CD4-positive, alpha-beta T cell (primary cell): ENCODE measurements at regions not wholly inside any gene's neighbourhood (a gene's known extent, or its start where the extent isn't known, plus 50 kb on each side); places are given as distances from the start of the nearest gene placed in this dataset.

Experiments used
- ATAC-seq: fragments of 200-7000 bp; cut with Tn5 transposase; one replicate; pipeline ENCODE4 v1.10.0; 2022; ENCODE audit warnings: mild to moderate bottlenecking; ENCODE audit not compliant: poor library complexity
- CTCF ChIA-PET: fragments of 350-600 bp; sonication (Branson Sonifier 250); formaldehyde crosslinking; loops from one replicate; lab custom pipeline; 2021; ENCODE audit warnings: antibody characterized with exemption, inconsistent platforms; lab: Charles Lee
- POLR2A ChIA-PET: fragments of 350-600 bp; sonication (Branson Sonifier 250); formaldehyde crosslinking; loops from one replicate; lab custom pipeline; 2021; ENCODE audit warnings: antibody characterized with exemption, inconsistent platforms; lab: Charles Lee
- DNase-seq, 14 experiments: peaks; one replicate each; pipeline ENCODE4 v3.0.0-alpha.2; 2013 to 2020; ENCODE audit warnings: mixed read lengths in 2 of 14
- H3K27ac ChIP-seq, 2 donors: one replicate each; pipeline versions ENCODE4 v1.5.1 to v1.7.0; 2013; ENCODE audit warnings: low read length in 2 of 2, low read depth in 1 of 2, mild to moderate bottlenecking in 1 of 2
- H3K27me3 ChIP-seq, 2 experiments: 1 replicate in 1 of 2; 2 replicates in 1 of 2; pipeline versions ENCODE4 v1.6.1 to v1.7.0; 2013; ENCODE audit warnings: low read length in 2 of 2, control low read depth in 1 of 2, mild to moderate bottlenecking in 1 of 2, moderate library complexity in 1 of 2; ENCODE audit not compliant: insufficient read depth in 2 of 2, control insufficient read depth in 1 of 2
- H3K36me3 ChIP-seq: one replicate; pipeline ENCODE4 v1.6.1; 2013; ENCODE audit warnings: low read length, control low read depth; ENCODE audit not compliant: insufficient read depth
- H3K4me1 ChIP-seq: one replicate; pipeline ENCODE4 v1.6.1; 2013; ENCODE audit warnings: low read length, control low read depth; ENCODE audit not compliant: insufficient read depth
- H3K4me3 ChIP-seq: one replicate; pipeline ENCODE4 v1.5.1; 2013; ENCODE audit warnings: mild to moderate bottlenecking, low read length, moderate library complexity
- H3K9me3 ChIP-seq, 2 experiments: 1 replicate in 1 of 2; 2 replicates in 1 of 2; pipeline versions ENCODE4 v1.6.1 to v1.7.0; 2013; ENCODE audit warnings: low read length in 2 of 2, mild to moderate bottlenecking in 2 of 2, control low read depth in 1 of 2, moderate library complexity in 1 of 2; ENCODE audit not compliant: control insufficient read depth in 1 of 2, insufficient read depth in 1 of 2
- H3K27ac Mint-ChIP-seq: one replicate; pipeline ENCODE4 v1.8.0; 2020; ENCODE audit warnings: mixed read lengths
- H3K27me3 Mint-ChIP-seq: one replicate; pipeline ENCODE4 v1.8.0; 2021; ENCODE audit warnings: mixed read lengths
- H3K36me3 Mint-ChIP-seq: one replicate; pipeline ENCODE4 v1.8.0; 2021; ENCODE audit warnings: low read depth, mixed read lengths
- H3K4me1 Mint-ChIP-seq: one replicate; pipeline ENCODE4 v1.8.0; 2021; ENCODE audit warnings: low read depth, mixed read lengths
- H3K4me3 Mint-ChIP-seq: one replicate; pipeline ENCODE4 v1.8.0; 2020; ENCODE audit warnings: mild to moderate bottlenecking, mixed read lengths
- H3K9me3 Mint-ChIP-seq: one replicate; pipeline ENCODE4 v1.8.0; 2020; ENCODE audit warnings: mixed read lengths
- CTCF ChIP-seq: fragments of 200-600 bp; IDR thresholded peaks from one replicate; pipeline ENCODE4 v1.8.0; 2022; ENCODE audit warnings: antibody characterized with exemption, mild to moderate bottlenecking
- intact Hi-C, 2 experiments: fragments of 100-400 bp; cut with DNase I in 1 of 2; cut with micrococcal nuclease in 1 of 2; formaldehyde crosslinking; loops; one replicate each; pipeline versions ENCODE4 v1.15.1 to v1.9.0; 2023 to 2025; cut with DNase I, micrococcal nuclease

GRCh38 chr3:113055201-113055600 is 64.4 kb downstream of the GTPBP8 start:
- intact Hi-C loops, result loop anchor here (5.0 to 10.0 kb wide), 2 partner anchors 320 to 413 kb away; partner anchors contain the start of gene CCDC80 (in 1 of the 2)
- H3K4me1 Mint-ChIP-seq, result peaks cover 19% of the 10 kb centered on the region
- H3K9me3 Mint-ChIP-seq, result no peaks in the 10 kb centered on the region
- no peaks in the 10 kb centered on the region for H3K36me3 Mint-ChIP-seq
- H3K36me3 ChIP-seq, result no peaks in the 10 kb centered on the region
- no peak overlapping the region for H3K27ac Mint-ChIP-seq
- no peaks in the 10 kb centered on the region for H3K9me3 ChIP-seq
- H3K4me3 ChIP-seq, result no peak overlapping the region
- ATAC-seq (no peak), DNase-seq (no peak)
- no peak overlapping the region for H3K27ac ChIP-seq
- no peak overlapping the region for H3K4me3 Mint-ChIP-seq
- TF ChIP-seq CTCF, result no peak
- H3K27me3 Mint-ChIP-seq, result no peaks in the 10 kb centered on the region
- ChIA-PET POLR2A (no interaction called here), CTCF (no interaction called here)
- no peaks in the 10 kb centered on the region for H3K27me3 ChIP-seq
- H3K4me1 ChIP-seq, result peaks cover 5% of the 10 kb centered on the region

GRCh38 chr3:113055961-113056360 is 65.2 kb downstream of the GTPBP8 start:
- ChIA-PET CTCF (no interaction called here), POLR2A (no interaction called here)
- Histone ChIP-seq H3K9me3 (no peaks in the 10 kb centered on the region), H3K4me1 (peaks cover 5% of the 10 kb centered on the region), H3K27ac (no peak overlapping the region), H3K4me3 (no peak overlapping the region), H3K36me3 (no peaks in the 10 kb centered on the region), H3K27me3 (no peaks in the 10 kb centered on the region)
- peaks cover 19% of the 10 kb centered on the region for H3K4me1 Mint-ChIP-seq
- TF ChIP-seq CTCF, result no peak
- no peak overlapping the region for H3K27ac Mint-ChIP-seq
- H3K36me3 Mint-ChIP-seq, result no peaks in the 10 kb centered on the region
- no peaks in the 10 kb centered on the region for H3K9me3 Mint-ChIP-seq
- ATAC-seq (no peak), DNase-seq (no peak)
- H3K27me3 Mint-ChIP-seq, result no peaks in the 10 kb centered on the region
- intact Hi-C loops, result loop anchor here (5.0 to 10.0 kb wide), 2 partner anchors 321 to 414 kb away; partner anchors contain the start of gene CCDC80 (in 1 of the 2)
- H3K4me3 Mint-ChIP-seq, result no peak overlapping the region

- Mint-ChIP-seq H3K27me3 (no peaks in the 10 kb centered on the region), H3K36me3 (peaks cover 9% of the 10 kb centered on the region), H3K9me3 (no peaks in the 10 kb centered on the region), H3K4me1 (peaks cover 15% of the 10 kb centered on the region), H3K4me3 (no peak overlapping the region), H3K27ac (no peak overlapping the region)
- H3K27me3 ChIP-seq, result no peaks in the 10 kb centered on the region
- intact Hi-C loops, result loop anchor here (5.0 to 10.0 kb wide), 2 partner anchors 322 to 415 kb away; partner anchors contain the start of gene CCDC80 (in 1 of the 2)
- DNase-seq (no peak), ATAC-seq (no peak)
- no peaks in the 10 kb centered on the region for H3K9me3 ChIP-seq
- CTCF ChIA-PET, result no interaction called here
- no peak overlapping the region for H3K4me3 ChIP-seq
- H3K27ac ChIP-seq, result no peak overlapping the region
- peaks cover 2% of the 10 kb centered on the region for H3K36me3 ChIP-seq
- TF ChIP-seq CTCF, result no peak
- POLR2A ChIA-PET, result no interaction called here
- H3K4me1 ChIP-seq, result no peaks in the 10 kb centered on the region
Observed at GRCh38 chr3:113057117-113057516, 66.3 kb downstream of the GTPBP8 start.
